ENCODE measurements at regions not wholly inside any gene's neighbourhood (a gene's known extent, or its start where the extent isn't known, plus 50 kb on each side); places are given as distances from the start of the nearest gene placed in this dataset.

DNA sequence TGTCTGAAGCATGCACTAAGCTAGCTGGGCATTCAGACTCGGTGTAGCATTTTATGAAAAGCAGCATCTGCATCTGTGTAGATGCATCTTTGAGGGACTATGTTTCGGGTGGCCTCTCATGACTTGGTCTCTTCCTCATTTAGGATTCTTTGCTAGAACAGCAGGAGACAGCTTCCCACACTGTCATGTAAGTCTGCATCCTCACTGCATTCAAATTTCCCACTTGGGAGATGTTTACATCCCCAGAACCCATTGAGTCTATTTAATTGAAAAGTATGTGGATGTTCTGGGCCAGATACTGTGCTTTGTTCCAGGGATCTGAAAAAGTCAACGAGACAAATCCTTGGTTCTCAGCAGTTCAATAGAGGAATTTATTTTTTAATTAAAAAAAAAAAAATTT, 198.6 kb upstream of the EEF2KMT start:
- TF ChIP-seq, protein P1, sequence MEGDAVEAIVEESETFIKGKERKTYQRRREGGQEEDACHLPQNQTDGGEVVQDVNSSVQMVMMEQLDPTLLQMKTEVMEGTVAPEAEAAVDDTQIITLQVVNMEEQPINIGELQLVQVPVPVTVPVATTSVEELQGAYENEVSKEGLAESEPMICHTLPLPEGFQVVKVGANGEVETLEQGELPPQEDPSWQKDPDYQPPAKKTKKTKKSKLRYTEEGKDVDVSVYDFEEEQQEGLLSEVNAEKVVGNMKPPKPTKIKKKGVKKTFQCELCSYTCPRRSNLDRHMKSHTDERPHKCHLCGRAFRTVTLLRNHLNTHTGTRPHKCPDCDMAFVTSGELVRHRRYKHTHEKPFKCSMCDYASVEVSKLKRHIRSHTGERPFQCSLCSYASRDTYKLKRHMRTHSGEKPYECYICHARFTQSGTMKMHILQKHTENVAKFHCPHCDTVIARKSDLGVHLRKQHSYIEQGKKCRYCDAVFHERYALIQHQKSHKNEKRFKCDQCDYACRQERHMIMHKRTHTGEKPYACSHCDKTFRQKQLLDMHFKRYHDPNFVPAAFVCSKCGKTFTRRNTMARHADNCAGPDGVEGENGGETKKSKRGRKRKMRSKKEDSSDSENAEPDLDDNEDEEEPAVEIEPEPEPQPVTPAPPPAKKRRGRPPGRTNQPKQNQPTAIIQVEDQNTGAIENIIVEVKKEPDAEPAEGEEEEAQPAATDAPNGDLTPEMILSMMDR (IDR thresholded peaks at IDR 0.05 in 4 of 5, conservative IDR thresholded peaks at IDR 0.05 in 1 of 5) = no peak
- TF ChIP-seq POLR2A (IDR thresholded peaks at IDR 0.05) = no peak
